ENCODE measurements at regions not wholly inside any gene's neighbourhood (a gene's known extent, or its start where the extent isn't known, plus 50 kb on each side); places are given as distances from the start of the nearest gene placed in this dataset.

DNA sequence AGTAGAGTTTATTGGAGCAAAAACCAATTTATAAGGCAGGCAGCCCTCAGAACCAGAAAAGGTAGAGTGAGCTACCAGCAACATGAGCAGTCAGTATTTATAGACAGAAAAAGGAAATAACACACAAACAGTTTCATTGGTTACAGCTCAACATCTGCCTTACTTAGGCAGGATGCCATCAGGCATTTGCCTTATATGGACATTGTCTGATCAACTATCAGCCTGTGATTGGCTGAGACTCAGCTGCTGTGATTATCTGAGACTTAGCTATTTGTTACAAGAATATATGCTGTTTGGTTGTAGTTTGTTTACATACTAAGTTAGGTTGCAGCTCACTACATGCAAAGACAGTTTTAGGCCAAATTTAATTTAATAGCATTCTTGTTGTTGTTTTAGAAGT is 60.4 kb upstream of the CDK1 start:
- TF ChIP-seq, protein P1, sequence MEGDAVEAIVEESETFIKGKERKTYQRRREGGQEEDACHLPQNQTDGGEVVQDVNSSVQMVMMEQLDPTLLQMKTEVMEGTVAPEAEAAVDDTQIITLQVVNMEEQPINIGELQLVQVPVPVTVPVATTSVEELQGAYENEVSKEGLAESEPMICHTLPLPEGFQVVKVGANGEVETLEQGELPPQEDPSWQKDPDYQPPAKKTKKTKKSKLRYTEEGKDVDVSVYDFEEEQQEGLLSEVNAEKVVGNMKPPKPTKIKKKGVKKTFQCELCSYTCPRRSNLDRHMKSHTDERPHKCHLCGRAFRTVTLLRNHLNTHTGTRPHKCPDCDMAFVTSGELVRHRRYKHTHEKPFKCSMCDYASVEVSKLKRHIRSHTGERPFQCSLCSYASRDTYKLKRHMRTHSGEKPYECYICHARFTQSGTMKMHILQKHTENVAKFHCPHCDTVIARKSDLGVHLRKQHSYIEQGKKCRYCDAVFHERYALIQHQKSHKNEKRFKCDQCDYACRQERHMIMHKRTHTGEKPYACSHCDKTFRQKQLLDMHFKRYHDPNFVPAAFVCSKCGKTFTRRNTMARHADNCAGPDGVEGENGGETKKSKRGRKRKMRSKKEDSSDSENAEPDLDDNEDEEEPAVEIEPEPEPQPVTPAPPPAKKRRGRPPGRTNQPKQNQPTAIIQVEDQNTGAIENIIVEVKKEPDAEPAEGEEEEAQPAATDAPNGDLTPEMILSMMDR (IDR thresholded peaks at IDR 0.05), result no peak
- TF ChIP-seq POLR2A (IDR thresholded peaks at IDR 0.05), result no peak

Measured in heart left ventricle (tissue), 13 donors.